Stimulated activated CD8-positive, alpha-beta memory T cell treated with anti-CD3 and anti-CD28 coated beads, Interleukin-4, amount 100 ng/mL, for 48 hours (primary cell): ENCODE measurements at regions not wholly inside any gene's neighbourhood (a gene's known extent, or its start where the extent isn't known, plus 50 kb on each side); places are given as distances from the start of the nearest gene placed in this dataset.
"Not testable (repeated sequence)": the region's sequence is repeated elsewhere in the genome, so short reads cannot be mapped to it uniquely, and the experiment has no call there.

Experiments used
- DNase-seq: peaks from one replicate; pipeline ENCODE4 v3.0.0-alpha.2; 2020

DNA sequence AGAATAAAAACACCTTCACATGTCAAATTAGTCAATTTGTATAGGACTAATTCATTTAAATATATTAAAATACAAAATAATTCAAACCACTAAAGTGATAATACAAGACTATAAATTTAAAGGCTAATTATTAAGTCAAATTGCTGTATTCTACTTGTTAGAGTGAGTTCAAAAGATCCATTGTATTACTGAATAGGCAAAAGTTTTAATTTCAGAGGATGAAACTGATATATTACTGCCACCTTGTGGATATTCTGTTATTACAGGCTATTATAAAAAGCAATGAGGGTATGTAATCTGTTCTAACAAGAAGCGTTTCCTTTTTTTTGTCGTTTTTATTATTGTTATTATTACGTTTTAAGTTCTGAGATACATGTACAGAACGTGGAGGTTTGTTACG lies 1825.5 kb upstream of the TPTE start:
- DNase-seq = not testable (repeated sequence)

GRCh38 chr21:8701297-8701696 lies 1820.1 kb upstream of the TPTE start:
- peak; percentile 23 for DNase-seq

DNA sequence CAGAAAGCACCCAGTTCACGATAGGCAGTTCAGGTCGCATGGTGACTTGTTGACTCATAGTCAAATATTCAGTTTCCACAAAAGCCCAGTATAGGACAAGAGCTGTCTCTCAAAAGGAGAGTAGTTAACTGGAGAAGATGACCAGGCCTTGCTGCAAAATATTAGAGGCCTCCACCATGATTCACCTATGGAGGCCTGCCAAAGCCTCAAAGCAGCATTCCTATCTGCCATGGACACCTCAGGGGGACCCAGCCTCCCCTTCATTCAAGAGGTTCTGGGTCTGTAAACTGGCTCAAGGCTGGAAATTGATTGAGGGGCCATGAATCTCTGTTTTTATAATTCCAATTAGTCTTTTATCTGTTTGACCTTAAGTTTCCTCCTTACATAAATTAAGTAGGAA lies 1815.6 kb upstream of the TPTE start:
- not testable (repeated sequence) for DNase-seq
